HepG2 (cell line): ENCODE measurements at regions not wholly inside any gene's neighbourhood (a gene's known extent, or its start where the extent isn't known, plus 50 kb on each side); places are given as distances from the start of the nearest gene placed in this dataset.

ENCODE experiments used
- MED1 ChIP-seq: sonication (generic); formaldehyde crosslinking; IDR thresholded peaks from 2 replicates; pipeline ENCODE4 v1.4.0; 2020; ENCODE audit warnings: missing genetic modification reagents
- MIER3 ChIP-seq: IDR thresholded peaks from 2 replicates; pipeline ENCODE4 v1.6.1; 2016; ENCODE audit warnings: missing compliant biosample characterization, borderline replicate concordance
- SAFB2 ChIP-seq: sonication (generic); formaldehyde crosslinking; IDR thresholded peaks from 2 replicates; pipeline ENCODE4 v1.5.1; 2020; ENCODE audit warnings: missing genetic modification reagents, low read depth, mild to moderate bottlenecking, borderline replicate concordance

GRCh38 chr10:121654021-121654545 is 55.8 kb upstream of the FGFR2 start:
- no peak for TF ChIP-seq MIER3 (CRISPR knock-in tag)
- TF ChIP-seq MED1 (CRISPR knock-in tag): no peak
- no peak for TF ChIP-seq SAFB2 (CRISPR knock-in tag)
